ENCODE measurements at regions not wholly inside any gene's neighbourhood (a gene's known extent, or its start where the extent isn't known, plus 50 kb on each side); places are given as distances from the start of the nearest gene placed in this dataset.

DNA sequence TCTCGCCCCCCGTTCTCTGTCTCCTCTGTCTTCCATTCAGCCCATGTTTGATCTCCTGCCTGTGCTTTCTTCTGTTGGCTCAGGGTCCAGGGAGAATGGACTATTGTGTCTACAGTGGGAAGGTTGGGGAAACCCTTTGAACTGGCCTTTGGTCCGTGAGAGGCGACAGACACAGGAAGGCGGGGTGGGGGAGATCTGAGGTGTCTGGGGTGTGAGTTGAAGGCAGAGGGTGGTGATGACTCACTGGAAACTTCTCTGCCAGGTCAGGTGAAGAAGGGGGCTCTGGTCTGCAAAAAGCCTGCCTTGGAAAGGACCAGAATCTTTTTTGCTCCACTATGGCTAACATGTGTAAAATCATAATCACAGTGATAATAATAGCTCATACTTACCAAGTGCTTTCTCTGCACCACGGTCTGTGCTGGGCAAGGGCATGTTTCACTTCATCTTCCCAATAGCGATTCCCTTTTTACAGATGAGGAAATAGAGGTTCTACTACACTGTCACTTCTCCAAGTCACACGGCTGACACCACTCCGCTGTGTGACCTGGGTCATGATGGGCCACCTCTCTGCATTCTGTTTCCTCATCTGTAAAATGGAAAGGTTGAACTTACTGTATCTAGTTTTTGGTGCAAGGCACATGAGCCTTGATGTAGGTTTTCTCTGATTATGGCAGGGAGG, 99.8 kb upstream of the ALX4 start:
- TF ChIP-seq, protein P1, sequence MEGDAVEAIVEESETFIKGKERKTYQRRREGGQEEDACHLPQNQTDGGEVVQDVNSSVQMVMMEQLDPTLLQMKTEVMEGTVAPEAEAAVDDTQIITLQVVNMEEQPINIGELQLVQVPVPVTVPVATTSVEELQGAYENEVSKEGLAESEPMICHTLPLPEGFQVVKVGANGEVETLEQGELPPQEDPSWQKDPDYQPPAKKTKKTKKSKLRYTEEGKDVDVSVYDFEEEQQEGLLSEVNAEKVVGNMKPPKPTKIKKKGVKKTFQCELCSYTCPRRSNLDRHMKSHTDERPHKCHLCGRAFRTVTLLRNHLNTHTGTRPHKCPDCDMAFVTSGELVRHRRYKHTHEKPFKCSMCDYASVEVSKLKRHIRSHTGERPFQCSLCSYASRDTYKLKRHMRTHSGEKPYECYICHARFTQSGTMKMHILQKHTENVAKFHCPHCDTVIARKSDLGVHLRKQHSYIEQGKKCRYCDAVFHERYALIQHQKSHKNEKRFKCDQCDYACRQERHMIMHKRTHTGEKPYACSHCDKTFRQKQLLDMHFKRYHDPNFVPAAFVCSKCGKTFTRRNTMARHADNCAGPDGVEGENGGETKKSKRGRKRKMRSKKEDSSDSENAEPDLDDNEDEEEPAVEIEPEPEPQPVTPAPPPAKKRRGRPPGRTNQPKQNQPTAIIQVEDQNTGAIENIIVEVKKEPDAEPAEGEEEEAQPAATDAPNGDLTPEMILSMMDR (IDR thresholded peaks at IDR 0.05), result no peak
- no peak for TF ChIP-seq POLR2A (IDR thresholded peaks at IDR 0.05)
- TF ChIP-seq POLR2AphosphoS5 (IDR thresholded peaks at IDR 0.05), result no peak
